HCT116 (cell line): ENCODE measurements at regions not wholly inside any gene's neighbourhood (a gene's known extent, or its start where the extent isn't known, plus 50 kb on each side); places are given as distances from the start of the nearest gene placed in this dataset.

Experiments used
- ATAC-seq: fragments of 200-7000 bp; cut with Tn5 transposase; 2 replicates; pipeline ENCODE4 v1.9.1; 2020; ENCODE audit warnings: mild to moderate bottlenecking, moderate library complexity
- BruUV-seq: library from RNA; stranded (reverse); fragments of 400-500 nt; replicated peaks from 2 replicates; lab custom pipeline; 2021; lab: Mats Ljungman, UMichigan
- CTCF ChIA-PET: fragments of 300-600 bp; sonication (Branson Sonifier 250); formaldehyde crosslinking; loops from one replicate; lab custom pipeline; 2021; ENCODE audit warnings: antibody characterized with exemption; lab: Charles Lee
- POLR2A ChIA-PET: fragments of 300-600, 350-600 bp; sonication (Branson Sonifier 250); formaldehyde crosslinking; loops from one replicate; lab custom pipeline; 2021; ENCODE audit warnings: antibody characterized with exemption; lab: Charles Lee
- RAD21 ChIA-PET, 2 experiments: fragments of 300-600 bp; sonication (Branson Sonifier 250); formaldehyde crosslinking; loops; one replicate each; lab custom pipeline; 2023; ENCODE audit warnings: low total read pairs in 2 of 2; ENCODE audit not compliant: uncharacterized antibody in 2 of 2, unreplicated experiment in 2 of 2, low non-redundant PET in 1 of 2; lab: Charles Lee
- DNase-seq: peaks from one replicate; pipeline ENCODE4 v3.0.0-alpha.2; 2010; ENCODE audit warnings: low read depth, low spot score
- H2AFZ ChIP-seq: fragments of 200-600 bp; shearing (Covaris generic), sonication (generic); 2 replicates; pipeline ENCODE4 v1.6.1; 2017; ENCODE audit warnings: low read depth, mixed run types, mixed read lengths, antibody characterized with exemption, low read length; ENCODE audit not compliant: poor library complexity, severe bottlenecking
- H3K27ac ChIP-seq: 2 replicates; pipeline ENCODE4 v1.5.1; 2012; ENCODE audit warnings: low read depth, low read length
- H3K27me3 ChIP-seq: fragments of 200-600 bp; sonication (generic); 2 replicates; pipeline ENCODE4 v1.6.1; 2016; ENCODE audit warnings: mixed run types, low read length, mixed read lengths; ENCODE audit not compliant: insufficient read depth
- H3K36me3 ChIP-seq, 2 experiments: fragments of 200-500 bp in 1 of 2; fragments of 200-600 bp in 1 of 2; sonication (Bioruptor generic) in 1 of 2; sonication (generic) in 1 of 2; 2 replicates each; pipeline versions ENCODE4 v1.5.1 to v1.6.1; 2014 to 2016; ENCODE audit warnings: low read length in 2 of 2, inconsistent platforms in 1 of 2, mixed read lengths in 1 of 2, mixed run types in 1 of 2; ENCODE audit not compliant: insufficient read depth in 2 of 2, control insufficient read depth in 1 of 2
- H3K4me1 ChIP-seq, 2 experiments: fragments of 200-600 bp in 1 of 2; sonication (generic) in 1 of 2; 2 replicates each; pipeline versions ENCODE4 v1.5.1 to v1.6.1; 2012 to 2017; ENCODE audit warnings: low read length in 2 of 2, inconsistent platforms in 1 of 2, mild to moderate bottlenecking in 1 of 2, mixed read lengths in 1 of 2, mixed run types in 1 of 2, moderate library complexity in 1 of 2; ENCODE audit not compliant: insufficient read depth in 2 of 2, control insufficient read depth in 1 of 2
- H3K4me2 ChIP-seq: fragments of 200-600 bp; sonication (generic); 2 replicates; pipeline ENCODE4 v1.6.1; 2017; ENCODE audit warnings: mixed run types, low read length, mixed read lengths
- H3K4me3 ChIP-seq, 2 experiments: fragments of 200-600 bp in 1 of 2; sonication (generic) in 1 of 2; replicated peaks in 1 of 2; 2 replicates each; pipeline ENCODE4 v1.5.1; 2011 to 2016; ENCODE audit warnings: low read length in 2 of 2, control low read depth in 1 of 2, low read depth in 1 of 2, mild to moderate bottlenecking in 1 of 2, mixed read lengths in 1 of 2, mixed run types in 1 of 2
- H3K79me2 ChIP-seq: fragments of 200-600 bp; sonication (generic); 2 replicates; pipeline ENCODE4 v1.6.1; 2017; ENCODE audit warnings: mild to moderate bottlenecking, mixed run types, low read length, moderate library complexity, mixed read lengths; ENCODE audit not compliant: insufficient read depth
- H3K9ac ChIP-seq: fragments of 200-600 bp; sonication (generic); 2 replicates; pipeline ENCODE4 v1.6.1; 2016; ENCODE audit warnings: low read length, mixed read lengths
- H3K9me2 ChIP-seq: fragments of 200-600 bp; sonication (generic), shearing (Covaris generic); 2 replicates; pipeline ENCODE4 v1.6.1; 2017; ENCODE audit warnings: mixed run types, mild to moderate bottlenecking, moderate library complexity; ENCODE audit not compliant: insufficient read depth
- H3K9me3 ChIP-seq, 2 experiments: fragments of 200-500 bp in 1 of 2; fragments of 200-600 bp in 1 of 2; sonication (Bioruptor generic) in 1 of 2; sonication (generic) in 1 of 2; 2 replicates each; pipeline ENCODE4 v1.6.1; 2014 to 2017; ENCODE audit warnings: low read length in 2 of 2, mixed read lengths in 2 of 2, inconsistent platforms in 1 of 2, low read depth in 1 of 2, mild to moderate bottlenecking in 1 of 2, mixed run types in 1 of 2, moderate library complexity in 1 of 2; ENCODE audit not compliant: control insufficient read depth in 1 of 2, insufficient read depth in 1 of 2
- H4K20me1 ChIP-seq: fragments of 200-600 bp; sonication (generic), shearing (Covaris generic); 2 replicates; pipeline ENCODE4 v1.6.1; 2017; ENCODE audit warnings: mixed run types, mild to moderate bottlenecking, moderate library complexity; ENCODE audit not compliant: insufficient read depth
- ATF3 ChIP-seq: IDR thresholded peaks from 2 replicates; pipeline ENCODE4 v1.6.1; 2012
- CBX3 ChIP-seq: IDR thresholded peaks from 2 replicates; pipeline ENCODE4 v1.6.1; 2012; ENCODE audit warnings: low read depth
- CEBPB ChIP-seq: IDR thresholded peaks from 2 replicates; pipeline ENCODE4 v1.6.1; 2012; ENCODE audit warnings: low read depth
- EGR1 ChIP-seq: IDR thresholded peaks from 2 replicates; pipeline ENCODE4 v1.6.1; 2012; ENCODE audit warnings: low read depth
- ELF1 ChIP-seq: IDR thresholded peaks from 2 replicates; pipeline ENCODE4 v1.6.1; 2012; ENCODE audit warnings: low read depth, borderline replicate concordance
- EZH2 ChIP-seq: fragments of 200-600 bp; sonication (generic); IDR thresholded peaks from 2 replicates; pipeline ENCODE4 v1.6.1; 2017; ENCODE audit warnings: antibody characterized with exemption, mixed run types
- EZH2phosphoT487 ChIP-seq: fragments of 200-600 bp; IDR thresholded peaks from 2 replicates; pipeline ENCODE4 v1.6.1; 2018; ENCODE audit warnings: antibody characterized with exemption, borderline replicate concordance
- FOSL1 ChIP-seq: IDR thresholded peaks from 2 replicates; pipeline ENCODE4 v1.6.1; 2012; ENCODE audit warnings: low read depth
- JUND ChIP-seq: IDR thresholded peaks from 2 replicates; pipeline ENCODE4 v1.6.1; 2012
- POLR2A ChIP-seq: IDR thresholded peaks from 2 replicates; pipeline ENCODE4 v1.7.0; 2011; ENCODE audit warnings: borderline replicate concordance; ENCODE audit not compliant: insufficient read depth, insufficient read length; ENCODE audit errors: extremely low read depth
- POLR2AphosphoS5 ChIP-seq: IDR thresholded peaks from 2 replicates; pipeline ENCODE4 v1.6.1; 2011; ENCODE audit warnings: mild to moderate bottlenecking, low read depth, low read length, moderate library complexity
- SP1 ChIP-seq: IDR thresholded peaks from 2 replicates; pipeline ENCODE4 v1.6.1; 2012; ENCODE audit warnings: low read depth
- SRF ChIP-seq: IDR thresholded peaks from 2 replicates; pipeline ENCODE4 v1.6.1; 2012; ENCODE audit warnings: low read depth
- YY1 ChIP-seq: IDR thresholded peaks from 2 replicates; pipeline ENCODE4 v1.6.1; 2011; ENCODE audit warnings: low read length, low read depth, moderate library complexity, mild to moderate bottlenecking; ENCODE audit not compliant: insufficient replicate concordance; ENCODE audit errors: extremely low read depth
- ZFX ChIP-seq: fragments of 450-650 bp; IDR thresholded peaks from 2 replicates; pipeline ENCODE4 v1.6.1; 2017
- ZNF274 ChIP-seq: fragments of 200-500 bp; sonication (Bioruptor generic); IDR thresholded peaks from 2 replicates; pipeline ENCODE4 v1.6.1; 2014; ENCODE audit warnings: mild to moderate bottlenecking, low read depth, low read length, inconsistent platforms
- intact Hi-C: fragments of 100-400 bp; cut with micrococcal nuclease; formaldehyde crosslinking; loops from 2 replicates; pipeline ENCODE4 v1.10.0; 2022
- TF ChIP-seq, protein P1 (sequence below), 3 experiments: fragments of 200-600 bp in 1 of 3; sonication (generic) in 1 of 3; IDR thresholded peaks in 2 of 3; conservative IDR thresholded peaks in 1 of 3; 2 replicates each; pipeline ENCODE4 v1.5.1; 2012 to 2017; ENCODE audit warnings: low read depth in 2 of 3, low read length in 2 of 3, antibody characterized with exemption in 1 of 3, borderline replicate concordance in 1 of 3, control low read depth in 1 of 3, mild to moderate bottlenecking in 1 of 3, mixed read lengths in 1 of 3, mixed run types in 1 of 3, moderate library complexity in 1 of 3; ENCODE audit not compliant: insufficient read depth in 1 of 3

GRCh38 chr1:95734560-95734959 is 500.6 kb downstream of the RWDD3 start:
- H3K27me3 ChIP-seq: no peaks in the 10 kb centered on the region
- intact Hi-C loops: no loop called here
- no peaks in the 10 kb centered on the region for H3K79me2 ChIP-seq
- no peak overlapping the region for H2AFZ ChIP-seq
- no peak overlapping the region for H3K4me3 ChIP-seq
- ATAC-seq (no peak), DNase-seq (no peak)
- ChIA-PET RAD21 (no interaction called here), POLR2A (interaction anchor here (1.3 kb wide), 1 partner anchor 9 kb away, joined by 6 read pairs; no protein-coding TSS in a partner anchor), CTCF (no interaction called here)
- no peaks in the 10 kb centered on the region for H3K9me3 ChIP-seq
- H3K4me2 ChIP-seq: no peak overlapping the region
- no peaks in the 10 kb centered on the region for H3K9me2 ChIP-seq
- H3K9ac ChIP-seq: no peak overlapping the region
- TF ChIP-seq ATF3: no peak
- no peak for TF ChIP-seq SRF
- TF ChIP-seq POLR2AphosphoS5: no peak
- TF ChIP-seq FOSL1: no peak
- no peaks in the 10 kb centered on the region for H3K4me1 ChIP-seq
- no peak overlapping the region for H3K27ac ChIP-seq
- no peaks in the 10 kb centered on the region for H3K36me3 ChIP-seq
- BruUV-seq: no TSS peak
- H4K20me1 ChIP-seq: no peaks in the 10 kb centered on the region

DNA sequence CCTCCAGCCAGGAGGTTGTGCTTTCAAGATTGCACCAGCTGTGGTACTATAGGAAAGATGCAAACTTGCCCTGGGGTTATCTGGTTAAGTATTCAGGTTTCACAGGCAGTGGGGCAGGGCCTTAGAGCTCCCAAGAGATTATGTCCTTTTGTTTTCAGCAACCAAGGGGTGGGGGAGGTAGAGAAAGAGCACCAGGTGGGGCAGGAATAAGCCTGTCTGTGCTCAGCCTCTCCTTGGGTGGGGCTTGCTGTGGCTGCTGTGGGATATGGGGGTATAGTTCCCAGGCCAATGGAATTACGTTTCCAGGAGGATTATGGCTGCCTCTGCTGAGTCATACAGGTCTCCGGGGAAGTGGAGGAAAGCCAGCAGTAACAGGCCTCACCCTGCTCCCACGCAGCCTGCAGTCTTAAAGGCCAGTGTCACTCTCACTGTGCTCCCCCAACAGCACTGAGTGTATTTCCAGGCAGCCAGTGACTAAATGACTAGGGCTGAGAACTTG is 508.6 kb downstream of the RWDD3 start:
- POLR2A ChIA-PET: no interaction called here
- peak overlapping the region; percentile 54 for H2AFZ ChIP-seq
- no peak overlapping the region for H3K9ac ChIP-seq
- peak overlapping the region; percentile 56 for H3K4me2 ChIP-seq
- RAD21 ChIA-PET: no interaction called here
- H4K20me1 ChIP-seq: no peaks in the 10 kb centered on the region
- intact Hi-C loops: no loop called here
- no peaks in the 10 kb centered on the region for H3K9me2 ChIP-seq
- TF ChIP-seq EGR1: peak; percentile 60
- peak; percentile 24 for TF ChIP-seq SP1
- no peak for TF ChIP-seq POLR2A
- no peak for TF ChIP-seq ZFX
- TF ChIP-seq POLR2AphosphoS5: no peak
- TF ChIP-seq ELF1: no peak
- TF ChIP-seq FOSL1: peak; percentile 26; the same call in 1 of the 2 replicates
- no peak for TF ChIP-seq EZH2phosphoT487
- TF ChIP-seq EZH2: no peak
- TF ChIP-seq SRF: no peak
- no peak for TF ChIP-seq CEBPB
- TF ChIP-seq JUND: no peak
- peak; percentile 21 for TF ChIP-seq YY1
- TF ChIP-seq, protein P1, sequence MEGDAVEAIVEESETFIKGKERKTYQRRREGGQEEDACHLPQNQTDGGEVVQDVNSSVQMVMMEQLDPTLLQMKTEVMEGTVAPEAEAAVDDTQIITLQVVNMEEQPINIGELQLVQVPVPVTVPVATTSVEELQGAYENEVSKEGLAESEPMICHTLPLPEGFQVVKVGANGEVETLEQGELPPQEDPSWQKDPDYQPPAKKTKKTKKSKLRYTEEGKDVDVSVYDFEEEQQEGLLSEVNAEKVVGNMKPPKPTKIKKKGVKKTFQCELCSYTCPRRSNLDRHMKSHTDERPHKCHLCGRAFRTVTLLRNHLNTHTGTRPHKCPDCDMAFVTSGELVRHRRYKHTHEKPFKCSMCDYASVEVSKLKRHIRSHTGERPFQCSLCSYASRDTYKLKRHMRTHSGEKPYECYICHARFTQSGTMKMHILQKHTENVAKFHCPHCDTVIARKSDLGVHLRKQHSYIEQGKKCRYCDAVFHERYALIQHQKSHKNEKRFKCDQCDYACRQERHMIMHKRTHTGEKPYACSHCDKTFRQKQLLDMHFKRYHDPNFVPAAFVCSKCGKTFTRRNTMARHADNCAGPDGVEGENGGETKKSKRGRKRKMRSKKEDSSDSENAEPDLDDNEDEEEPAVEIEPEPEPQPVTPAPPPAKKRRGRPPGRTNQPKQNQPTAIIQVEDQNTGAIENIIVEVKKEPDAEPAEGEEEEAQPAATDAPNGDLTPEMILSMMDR (IDR thresholded peaks at IDR 0.05 in 2 of 3, conservative IDR thresholded peaks at IDR 0.05 in 1 of 3; ENCODE audit: borderline replicate concordance in 1 of 3, insufficient read depth in 1 of 3, low read depth in 2 of 3, low read length in 2 of 3): no peak
- TF ChIP-seq ATF3: no peak
- TF ChIP-seq CBX3: no peak
- TF ChIP-seq ZNF274: no peak
- TF ChIP-seq, all 23 proteins: peak for 4
- CTCF ChIA-PET: no interaction called here
- DNase-seq (peak; percentile 16), ATAC-seq (peak; percentile 79)
- Histone ChIP-seq H3K36me3 (no peaks in the 10 kb centered on the region), H3K9me3 (no peaks in the 10 kb centered on the region), H3K4me1 (peaks cover 0 to 12% of the 10 kb centered on the region in 2 experiments; a peak in 2 of 4 replicates), H3K27me3 (no peaks in the 10 kb centered on the region), H3K27ac (peak overlapping the region; percentile 16; the same call in 1 of the 2 replicates), H3K79me2 (no peaks in the 10 kb centered on the region), H3K4me3 (peak overlapping the region in 1 of 2 experiments; percentile 13; a peak in 1 of 4 replicates)
- no TSS peak for BruUV-seq
